HFF-Myc (cell line): ENCODE measurements at regions not wholly inside any gene's neighbourhood (a gene's known extent, or its start where the extent isn't known, plus 50 kb on each side); places are given as distances from the start of the nearest gene placed in this dataset.

Experiments used
- DNase-seq: peaks from one replicate; pipeline ENCODE4 v3.0.0-alpha.2; 2011; ENCODE audit warnings: low read depth; ENCODE audit errors: extremely low read depth
- H3K4me3 ChIP-seq: replicated peaks from 2 replicates; pipeline ENCODE4 v1.5.1; 2011; ENCODE audit warnings: low read depth, mild to moderate bottlenecking, control low read depth, low read length
- CTCF ChIP-seq: IDR thresholded peaks from 2 replicates; pipeline ENCODE4 v1.5.1; 2012; ENCODE audit warnings: mild to moderate bottlenecking, low read depth, low read length, control low read depth; ENCODE audit errors: missing control alignments

- TF ChIP-seq CTCF = no peak
- no peak for DNase-seq
- no peak overlapping the region for H3K4me3 ChIP-seq
Observed at GRCh38 chr11:42315846-42316245, 856.4 kb upstream of the LRRC4C start.

- DNase-seq = no peak
- TF ChIP-seq CTCF = no peak
Observed at GRCh38 chr11:42319921-42320320, 860.5 kb upstream of the LRRC4C start.

GRCh38 chr11:42329929-42330565, 870.6 kb upstream of the LRRC4C start:
- DNase-seq = no peak

More at GRCh38 chr11:42319921-42320320, 860.5 kb upstream of the LRRC4C start:
- no peak overlapping the region for H3K4me3 ChIP-seq

GRCh38 chr11:42337786-42338455, 878.5 kb upstream of the LRRC4C start:
- no peak for TF ChIP-seq CTCF
- H3K4me3 ChIP-seq = no peak overlapping the region
- DNase-seq = no peak

More at GRCh38 chr11:42329929-42330565, 870.6 kb upstream of the LRRC4C start:
- no peak overlapping the region for H3K4me3 ChIP-seq
- no peak for TF ChIP-seq CTCF

- no peak for TF ChIP-seq CTCF
- no peak for DNase-seq
- no peak overlapping the region for H3K4me3 ChIP-seq
Observed at GRCh38 chr11:42344204-42344792, 884.8 kb upstream of the LRRC4C start.

GRCh38 chr11:42345933-42346332, 886.5 kb upstream of the LRRC4C start:
- DNase-seq = no peak
- no peak overlapping the region for H3K4me3 ChIP-seq
- TF ChIP-seq CTCF = no peak
